IMR-90 (cell line): ENCODE measurements at regions not wholly inside any gene's neighbourhood (a gene's known extent, or its start where the extent isn't known, plus 50 kb on each side); places are given as distances from the start of the nearest gene placed in this dataset.

Experiments
- ATAC-seq: fragments of 200-7000 bp; cut with Tn5 transposase; 2 replicates; pipeline ENCODE4 v1.9.1; 2020; ENCODE audit warnings: low read depth, mild to moderate bottlenecking, moderate library complexity
- BruUV-seq: library from RNA; stranded (reverse); fragments of 400-500 nt; replicated peaks from 2 replicates; lab custom pipeline; 2021; lab: Mats Ljungman, UMichigan
- CTCF ChIA-PET: fragments of 300-600 bp; formaldehyde crosslinking; extraction: SDS; loops from one replicate; lab custom pipeline; 2021; ENCODE audit warnings: antibody characterized with exemption; lab: Yijun Ruan, JAX
- POLR2A ChIA-PET: fragments of 300-600 bp; sonication (Branson Sonifier 250); formaldehyde crosslinking; loops from one replicate; lab custom pipeline; 2022; ENCODE audit warnings: antibody characterized with exemption; ENCODE audit not compliant: unreplicated experiment; lab: Charles Lee
- DNase-seq: peaks from one replicate; pipeline ENCODE4 v3.0.0; 2013
- H2AFZ ChIP-seq: replicated peaks from 2 replicates; pipeline ENCODE3; 2013; ENCODE audit warnings: low read length, mild to moderate bottlenecking; ENCODE audit not compliant: poor library complexity
- H2AK5ac ChIP-seq: 2 replicates; pipeline ENCODE4 v1.6.1; 2013; ENCODE audit warnings: low read depth, low read length, inconsistent platforms
- H2AK9ac ChIP-seq: replicated peaks from 2 replicates; pipeline ENCODE3; 2013; ENCODE audit warnings: mild to moderate bottlenecking, low read depth, low read length, moderate library complexity; ENCODE audit not compliant: poor library complexity
- H2BK120ac ChIP-seq: 2 replicates; pipeline ENCODE4 v1.6.1; 2013; ENCODE audit warnings: low read depth, low read length, inconsistent platforms
- H2BK15ac ChIP-seq: 3 replicates; pipeline ENCODE4 v1.6.1; 2013; ENCODE audit warnings: low read depth, low read length, inconsistent platforms
- H2BK20ac ChIP-seq: 2 replicates; pipeline ENCODE4 v1.6.1; 2013; ENCODE audit warnings: low read depth, mild to moderate bottlenecking, inconsistent platforms, low read length, moderate library complexity
- H2BK5ac ChIP-seq: 2 replicates; pipeline ENCODE4 v1.6.1; 2013; ENCODE audit warnings: mild to moderate bottlenecking, low read depth, low read length, inconsistent platforms; ENCODE audit not compliant: poor library complexity, severe bottlenecking
- H3K14ac ChIP-seq: replicated peaks from 2 replicates; pipeline ENCODE4 v1.6.1; 2013; ENCODE audit warnings: low read depth, low read length, inconsistent platforms
- H3K18ac ChIP-seq: 2 replicates; pipeline ENCODE4 v1.6.1; 2013; ENCODE audit warnings: low read depth, low read length, control low read depth
- H3K23ac ChIP-seq: 2 replicates; pipeline ENCODE4 v1.6.1; 2013; ENCODE audit warnings: low read depth, low read length, inconsistent platforms
- H3K27ac ChIP-seq: 2 replicates; pipeline ENCODE4 v1.5.1; 2013; ENCODE audit warnings: mild to moderate bottlenecking, control low read depth, low read length; ENCODE audit not compliant: insufficient read depth
- H3K27me3 ChIP-seq: 2 replicates; pipeline ENCODE4 v1.6.1; 2013; ENCODE audit warnings: low read length; ENCODE audit not compliant: control insufficient read depth, insufficient read depth
- H3K36me3 ChIP-seq: 2 replicates; pipeline ENCODE4 v1.6.1; 2013; ENCODE audit warnings: low read length, mixed read lengths; ENCODE audit not compliant: control insufficient read depth, insufficient read depth
- H3K4ac ChIP-seq: 2 replicates; pipeline ENCODE4 v1.6.1; 2013; ENCODE audit warnings: low read depth, low read length, inconsistent platforms
- H3K4me1 ChIP-seq: 2 replicates; pipeline ENCODE4 v1.6.1; 2013; ENCODE audit warnings: low read length, mixed read lengths; ENCODE audit not compliant: control insufficient read depth, insufficient read depth
- H3K4me2 ChIP-seq: 2 replicates; pipeline ENCODE4 v1.6.1; 2013; ENCODE audit warnings: low read depth, mild to moderate bottlenecking, control low read depth, low read length, moderate library complexity
- H3K4me3 ChIP-seq: 2 replicates; pipeline ENCODE4 v1.5.1; 2013; ENCODE audit warnings: low read depth, mild to moderate bottlenecking, control low read depth, low read length, moderate library complexity; ENCODE audit not compliant: insufficient read depth
- H3K56ac ChIP-seq: 2 replicates; pipeline ENCODE4 v1.6.1; 2013; ENCODE audit warnings: low read length, inconsistent platforms; ENCODE audit not compliant: insufficient read depth; ENCODE audit errors: extremely low read depth
- H3K79me1 ChIP-seq, 2 experiments: 2 replicates each; pipeline ENCODE4 v1.6.1; 2013; ENCODE audit warnings: low read length in 2 of 2, inconsistent platforms in 1 of 2, low read depth in 1 of 2
- H3K9ac ChIP-seq: 2 replicates; pipeline ENCODE4 v1.6.1; 2013; ENCODE audit warnings: low read depth, low read length, control low read depth
- H3K9me1 ChIP-seq: 2 replicates; pipeline ENCODE4 v1.6.1; 2013; ENCODE audit warnings: low read length, inconsistent platforms; ENCODE audit not compliant: insufficient read depth
- H3K9me3 ChIP-seq: 2 replicates; pipeline ENCODE4 v1.6.1; 2013; ENCODE audit warnings: low read length; ENCODE audit not compliant: control insufficient read depth, insufficient read depth
- H4K20me1 ChIP-seq: 2 replicates; pipeline ENCODE4 v1.6.1; 2013; ENCODE audit warnings: low read length, inconsistent platforms; ENCODE audit not compliant: insufficient read depth
- H4K5ac ChIP-seq: 2 replicates; pipeline ENCODE4 v1.6.1; 2013; ENCODE audit warnings: mild to moderate bottlenecking, low read depth, low read length, control low read depth
- H4K8ac ChIP-seq, 2 experiments: 2 replicates each; pipeline ENCODE4 v1.6.1; 2013; ENCODE audit warnings: low read depth in 2 of 2, low read length in 2 of 2, control low read depth in 1 of 2, inconsistent platforms in 1 of 2
- H4K91ac ChIP-seq: 2 replicates; pipeline ENCODE4 v1.6.1; 2013; ENCODE audit warnings: low read depth, low read length, inconsistent platforms; ENCODE audit not compliant: insufficient read depth
- MXI1 ChIP-seq: IDR thresholded peaks from 2 replicates; pipeline ENCODE4 v1.6.1; 2012; ENCODE audit warnings: low read depth, mild to moderate bottlenecking, low read length, moderate library complexity, borderline replicate concordance
- POLR2A ChIP-seq: IDR thresholded peaks from 2 replicates; pipeline ENCODE4 v1.6.1; 2012; ENCODE audit warnings: mild to moderate bottlenecking, low read depth, low read length
- RCOR1 ChIP-seq: IDR thresholded peaks from 2 replicates; pipeline ENCODE4 v1.6.1; 2012; ENCODE audit warnings: mild to moderate bottlenecking, low read length, improper control_type of control experiment; ENCODE audit not compliant: insufficient replicate concordance
- WGBS, 2 experiments: methylation state at CpG; one replicate each; pipeline versions ENCODE4 v1.1.5 to v1.1.7; 2013; ENCODE audit warnings: missing lambda C conversion rate in 2 of 2; ENCODE audit not compliant: insufficient read length in 1 of 2; ENCODE audit errors: extremely low coverage in 2 of 2; 5-methylcytosine and 5-hydroxymethylcytosine counted together
- dilution Hi-C: fragments of 300-500 bp; cut with HindIII; formaldehyde crosslinking; loops from one replicate; pipeline ENCODE4 v1.14.3; 2018; ENCODE audit warnings: low sequenced_read_pairs; ENCODE audit not compliant: unreplicated experiment
- in situ Hi-C: fragments of 300-500 bp; cut with MboI; formaldehyde crosslinking; loops from 3 replicates; pipeline ENCODE4 v1.14.3; 2019; ENCODE audit warnings: low sequenced_read_pairs, inconsistent platforms, mixed read lengths
- intact Hi-C: fragments of 100-400 bp; cut with micrococcal nuclease; formaldehyde crosslinking; loops from 2 replicates; pipeline ENCODE4 v1.10.0; 2022

- no peak overlapping the region for H4K8ac ChIP-seq
- H3K27me3 ChIP-seq: peaks cover 2% of the 10 kb centered on the region; the same call in 1 of the 2 replicates
- no peaks in the 10 kb centered on the region for H3K9me1 ChIP-seq
- BruUV-seq: no TSS peak
- no peak overlapping the region for H3K9ac ChIP-seq
- H3K36me3 ChIP-seq: no peaks in the 10 kb centered on the region
- no peak overlapping the region for H4K91ac ChIP-seq
- no peak overlapping the region for H3K4me2 ChIP-seq
- H3K14ac ChIP-seq: no peak overlapping the region
- CTCF ChIA-PET: no interaction called here
- dilution Hi-C loops: no loop called here
- H3K27ac ChIP-seq: no peak overlapping the region
- H2BK15ac ChIP-seq: no peak overlapping the region
- no peak overlapping the region for H3K18ac ChIP-seq
- no peaks in the 10 kb centered on the region for H4K20me1 ChIP-seq
- 84% methylated on average over 2 of the region's 4 CpGs; no CpG with 5 or more reads in 1 of the 2 experiments for WGBS, 2 experiments
- no peak overlapping the region for H2BK5ac ChIP-seq
- TF ChIP-seq RCOR1: no peak
- TF ChIP-seq MXI1: no peak
- no peak for TF ChIP-seq POLR2A
- POLR2A ChIA-PET: no interaction called here
- H2AK9ac ChIP-seq: no peak overlapping the region
- no peak overlapping the region for H3K4ac ChIP-seq
- H3K56ac ChIP-seq: no peak overlapping the region
- ATAC-seq: no peak
- no peak overlapping the region for H3K4me3 ChIP-seq
- no peak overlapping the region for H4K5ac ChIP-seq
- peaks cover 3% of the 10 kb centered on the region; the same call in 1 of the 2 replicates for H3K4me1 ChIP-seq
- intact Hi-C loops: no loop called here
- no peak overlapping the region for H2BK120ac ChIP-seq
- no peaks in the 10 kb centered on the region for H3K9me3 ChIP-seq
- H2AFZ ChIP-seq: no peak overlapping the region
- DNase-seq: no peak
- in situ Hi-C loops: no loop called here
- H3K79me1 ChIP-seq: no peaks in the 10 kb centered on the region
- H2AK5ac ChIP-seq: no peak overlapping the region
- no peak overlapping the region for H2BK20ac ChIP-seq
- no peak overlapping the region for H3K23ac ChIP-seq
Measured at GRCh38 chr1:232861107-232861506, 55.9 kb downstream of the MAP10 start.
